Smooth muscle cell (in vitro differentiated cells): ENCODE measurements at regions not wholly inside any gene's neighbourhood (a gene's known extent, or its start where the extent isn't known, plus 50 kb on each side); places are given as distances from the start of the nearest gene placed in this dataset.

Experiments
- DNase-seq: peaks from one replicate; lab custom pipeline; 2025; ENCODE audit not compliant: unreplicated experiment; lab: John Stamatoyannopoulos, UW
- H2AFZ ChIP-seq: fragments of 200-600 bp; sonication (generic); 2 replicates; pipeline ENCODE4 v1.6.0; 2016; ENCODE audit warnings: antibody characterized with exemption, low read depth, mild to moderate bottlenecking
- H3F3A ChIP-seq: fragments of 200-600 bp; sonication (generic); 2 replicates; pipeline ENCODE4 v1.6.0; 2017; ENCODE audit warnings: antibody characterized with exemption, low read depth
- H3K27ac ChIP-seq: fragments of 200-600 bp; sonication (generic); 2 replicates; pipeline ENCODE4 v1.5.1; 2016; ENCODE audit warnings: low read depth, mild to moderate bottlenecking
- H3K27me3 ChIP-seq: fragments of 200-600 bp; sonication (generic); 2 replicates; pipeline ENCODE4 v1.6.1; 2016; ENCODE audit warnings: low read depth, mild to moderate bottlenecking
- H3K36me3 ChIP-seq: fragments of 200-600 bp; sonication (generic); 2 replicates; pipeline ENCODE4 v1.5.1; 2016; ENCODE audit warnings: low read depth
- H3K4me1 ChIP-seq: fragments of 200-600 bp; sonication (generic); 2 replicates; pipeline ENCODE4 v1.5.1; 2016; ENCODE audit warnings: low read depth
- H3K4me2 ChIP-seq: fragments of 200-600 bp; sonication (generic); 2 replicates; pipeline ENCODE4 v1.6.0; 2016; ENCODE audit warnings: mild to moderate bottlenecking
- H3K4me3 ChIP-seq: fragments of 200-600 bp; sonication (generic); 2 replicates; pipeline ENCODE4 v1.5.1; 2016; ENCODE audit warnings: mild to moderate bottlenecking
- H3K79me2 ChIP-seq: fragments of 200-600 bp; sonication (generic); 2 replicates; pipeline ENCODE4 v1.6.0; 2016; ENCODE audit warnings: low read depth, mild to moderate bottlenecking
- H3K9ac ChIP-seq: fragments of 200-600 bp; sonication (generic); 2 replicates; pipeline ENCODE4 v1.6.0; 2016; ENCODE audit warnings: low read depth
- H3K9me3 ChIP-seq: fragments of 200-600 bp; sonication (generic); replicated peaks from 2 replicates; pipeline ENCODE4 v1.5.1; 2016; ENCODE audit warnings: low read depth
- H4K20me1 ChIP-seq: fragments of 200-600 bp; sonication (generic); 2 replicates; pipeline ENCODE4 v1.6.0; 2016; ENCODE audit warnings: low read depth
- WGBS: methylation state at CpG from one replicate; pipeline ENCODE4 v1.1.7; 2016; ENCODE audit warnings: low lambda C conversion rate; 5-methylcytosine and 5-hydroxymethylcytosine counted together
- TF ChIP-seq, protein P1 (sequence below): fragments of 200-600 bp; sonication (generic); IDR thresholded peaks from 2 replicates; pipeline ENCODE4 v1.5.1; 2017; ENCODE audit warnings: borderline replicate concordance, mild to moderate bottlenecking, antibody characterized with exemption; ENCODE audit not compliant: insufficient read depth, poor library complexity, severe bottlenecking

DNA sequence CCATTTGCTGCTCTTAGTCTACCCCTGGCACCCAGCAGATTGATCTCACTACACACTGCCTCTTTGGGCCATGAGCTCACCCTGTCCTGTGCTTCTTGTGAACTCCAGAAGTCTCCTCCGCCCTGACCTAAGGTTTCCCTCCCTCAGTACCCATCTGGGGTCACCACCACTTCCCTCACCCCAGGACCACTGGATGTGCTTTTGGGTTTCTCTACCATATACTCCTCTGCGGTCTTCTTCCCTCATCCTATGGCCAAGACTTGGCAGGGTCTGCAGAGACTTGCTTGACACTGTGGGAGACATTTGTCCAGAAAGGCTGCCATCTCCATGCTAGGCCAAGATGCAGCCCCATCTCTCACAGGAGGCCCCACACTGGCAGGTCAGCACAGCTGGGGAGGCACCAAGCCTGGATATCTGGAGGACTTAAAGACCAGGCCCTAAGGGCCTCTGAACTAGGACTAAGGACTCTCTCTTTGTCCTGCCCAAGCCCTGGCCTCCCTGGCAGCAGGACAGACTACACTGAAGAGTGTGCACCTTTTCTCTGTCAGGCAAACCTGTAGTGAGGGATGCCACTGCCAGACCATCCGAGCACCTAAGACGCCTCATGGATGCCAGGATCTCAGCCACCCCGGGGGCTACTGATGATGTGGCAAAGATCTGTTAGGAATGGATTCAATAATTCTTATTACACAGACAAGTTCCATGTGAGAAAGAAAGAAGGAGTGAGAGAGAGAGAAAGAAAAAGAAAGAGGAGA is 134.6 kb downstream of the ZNF467 start:
- H3K4me3 ChIP-seq: no peak overlapping the region
- 74% methylated on average over 5 of the region's 5 CpGs for WGBS
- H3K9ac ChIP-seq: no peak overlapping the region
- no peaks in the 10 kb centered on the region for H3K9me3 ChIP-seq
- H3K4me1 ChIP-seq: no peaks in the 10 kb centered on the region
- no peaks in the 10 kb centered on the region for H3K79me2 ChIP-seq
- no peak overlapping the region for H2AFZ ChIP-seq
- no peak for DNase-seq
- no peak overlapping the region for H3K4me2 ChIP-seq
- H4K20me1 ChIP-seq: no peaks in the 10 kb centered on the region
- H3F3A ChIP-seq: no peaks in the 10 kb centered on the region
- H3K36me3 ChIP-seq: no peaks in the 10 kb centered on the region
- peaks cover 9% of the 10 kb centered on the region for H3K27me3 ChIP-seq
- TF ChIP-seq, protein P1, sequence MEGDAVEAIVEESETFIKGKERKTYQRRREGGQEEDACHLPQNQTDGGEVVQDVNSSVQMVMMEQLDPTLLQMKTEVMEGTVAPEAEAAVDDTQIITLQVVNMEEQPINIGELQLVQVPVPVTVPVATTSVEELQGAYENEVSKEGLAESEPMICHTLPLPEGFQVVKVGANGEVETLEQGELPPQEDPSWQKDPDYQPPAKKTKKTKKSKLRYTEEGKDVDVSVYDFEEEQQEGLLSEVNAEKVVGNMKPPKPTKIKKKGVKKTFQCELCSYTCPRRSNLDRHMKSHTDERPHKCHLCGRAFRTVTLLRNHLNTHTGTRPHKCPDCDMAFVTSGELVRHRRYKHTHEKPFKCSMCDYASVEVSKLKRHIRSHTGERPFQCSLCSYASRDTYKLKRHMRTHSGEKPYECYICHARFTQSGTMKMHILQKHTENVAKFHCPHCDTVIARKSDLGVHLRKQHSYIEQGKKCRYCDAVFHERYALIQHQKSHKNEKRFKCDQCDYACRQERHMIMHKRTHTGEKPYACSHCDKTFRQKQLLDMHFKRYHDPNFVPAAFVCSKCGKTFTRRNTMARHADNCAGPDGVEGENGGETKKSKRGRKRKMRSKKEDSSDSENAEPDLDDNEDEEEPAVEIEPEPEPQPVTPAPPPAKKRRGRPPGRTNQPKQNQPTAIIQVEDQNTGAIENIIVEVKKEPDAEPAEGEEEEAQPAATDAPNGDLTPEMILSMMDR: no peak
- no peak overlapping the region for H3K27ac ChIP-seq

DNA sequence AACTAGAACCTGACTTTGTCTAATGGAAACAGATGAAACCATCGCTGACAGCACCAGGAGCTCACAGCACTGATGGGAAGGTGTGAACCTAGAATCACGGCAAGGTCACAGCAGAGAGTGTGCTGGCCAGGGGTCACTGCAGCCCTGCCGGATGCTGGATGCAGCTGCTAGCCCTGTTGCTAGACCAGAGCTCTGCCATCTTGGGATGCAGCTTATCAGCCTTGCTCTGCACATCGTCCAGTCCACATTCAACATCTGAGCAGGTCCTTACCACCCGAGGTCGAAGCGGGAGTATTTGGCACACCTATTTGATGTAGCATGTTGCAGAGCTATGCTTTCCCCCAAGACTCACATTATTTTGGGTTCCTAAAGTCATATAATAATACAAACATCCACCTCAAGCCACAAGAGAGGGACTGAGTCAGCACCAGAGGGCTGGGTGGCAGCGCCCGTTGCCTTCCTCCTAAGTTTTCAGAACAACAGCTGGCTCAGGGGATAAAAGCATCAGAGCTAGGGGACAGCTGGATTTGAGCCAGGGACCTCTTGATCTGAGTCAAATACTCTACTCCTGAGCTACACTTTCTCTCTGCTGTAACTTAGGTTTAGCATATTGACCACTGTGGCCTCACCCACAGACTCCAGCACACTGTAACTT is 135.3 kb downstream of the ZNF467 start:
- Histone ChIP-seq H3F3A (no peaks in the 10 kb centered on the region), H3K27me3 (peaks cover 17% of the 10 kb centered on the region), H3K79me2 (no peaks in the 10 kb centered on the region), H4K20me1 (no peaks in the 10 kb centered on the region), H3K9ac (no peak overlapping the region), H2AFZ (no peak overlapping the region), H3K4me3 (no peak overlapping the region), H3K9me3 (no peaks in the 10 kb centered on the region), H3K4me2 (no peak overlapping the region), H3K27ac (no peak overlapping the region), H3K4me1 (no peaks in the 10 kb centered on the region), H3K36me3 (no peaks in the 10 kb centered on the region)
- TF ChIP-seq, protein P1: no peak
- no peak for DNase-seq
- WGBS: 87% methylated on average over 9 of the region's 9 CpGs

GRCh38 chr7:149635561-149636329 is 137.6 kb downstream of the ZNF467 start:
- H3K9me3 ChIP-seq: no peaks in the 10 kb centered on the region
- H3F3A ChIP-seq: no peaks in the 10 kb centered on the region
- no peak for DNase-seq
- no peak overlapping the region for H2AFZ ChIP-seq
- no peak overlapping the region for H3K4me3 ChIP-seq
- 35% methylated on average over 9 of the region's 10 CpGs for WGBS
- H3K27ac ChIP-seq: no peak overlapping the region
- no peak overlapping the region for H3K9ac ChIP-seq
- TF ChIP-seq, protein P1: no peak
- no peak overlapping the region for H3K4me2 ChIP-seq
- no peaks in the 10 kb centered on the region for H4K20me1 ChIP-seq
- H3K79me2 ChIP-seq: no peaks in the 10 kb centered on the region
- H3K4me1 ChIP-seq: no peaks in the 10 kb centered on the region
- H3K36me3 ChIP-seq: no peaks in the 10 kb centered on the region
- H3K27me3 ChIP-seq: peaks cover 39% of the 10 kb centered on the region
